HG02588 (cell line): ENCODE measurements at regions not wholly inside any gene's neighbourhood (a gene's known extent, or its start where the extent isn't known, plus 50 kb on each side); places are given as distances from the start of the nearest gene placed in this dataset.
A peak's percentile ranks its signal among the peaks of the same experiment; 100 is the strongest.

Experiments
- ATAC-seq: cut with Tn5 transposase; IDR thresholded peaks from one replicate; pipeline ENCODE4 v1.9.1; 2021; ENCODE audit warnings: mild to moderate bottlenecking, moderate library complexity; ENCODE audit not compliant: unreplicated experiment

DNA sequence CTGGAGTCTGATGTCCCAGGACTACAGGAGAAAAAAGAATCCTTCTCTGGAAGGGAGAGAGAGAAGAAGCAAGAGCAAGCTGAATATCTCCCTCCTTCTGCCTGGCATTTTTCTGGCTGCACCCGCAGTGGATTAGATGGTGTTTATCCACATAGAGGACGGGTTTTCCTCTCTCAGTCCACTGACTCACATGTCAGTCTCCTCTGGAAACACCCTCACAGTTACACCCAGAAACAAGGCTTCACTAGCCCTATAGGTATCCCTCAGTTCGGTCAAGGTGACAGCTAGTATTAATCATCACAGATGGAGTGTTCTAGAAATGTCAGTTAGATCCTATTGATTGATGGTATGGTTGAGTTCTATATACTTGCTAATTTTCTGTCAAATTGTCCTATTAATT, 87.9 kb downstream of the RHOU start:
- ATAC-seq: no peak

DNA sequence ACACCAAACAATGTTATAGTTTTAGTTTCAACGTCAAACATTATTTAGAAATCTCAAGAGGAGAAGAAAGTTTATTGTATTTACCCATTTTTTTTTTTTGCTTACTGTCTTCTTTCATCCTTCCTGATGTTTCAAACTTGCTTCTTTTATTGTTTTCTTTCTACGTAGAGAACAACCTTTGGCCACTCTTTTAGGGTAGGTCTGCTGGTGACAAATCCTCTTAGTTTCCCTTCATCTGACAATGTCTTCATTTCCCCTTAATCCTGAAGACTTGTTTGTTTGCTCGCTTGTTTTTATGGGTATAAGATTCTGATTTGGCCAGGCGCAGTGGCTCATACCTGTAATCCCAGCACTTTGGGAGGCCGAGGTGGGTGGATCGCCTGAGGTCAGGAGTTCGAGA, 89.1 kb downstream of the RHOU start:
- no peak for ATAC-seq

GRCh38 chr1:228825041-228825440, 89.8 kb downstream of the RHOU start:
- ATAC-seq: no peak

GRCh38 chr1:228825840-228826484, 90.7 kb downstream of the RHOU start:
- ATAC-seq: peak; percentile 73

GRCh38 chr1:228827019-228827418, 91.7 kb downstream of the RHOU start:
- no peak for ATAC-seq

- ATAC-seq: no peak
Observed at GRCh38 chr1:228828151-228828550, 92.9 kb downstream of the RHOU start.

- no peak for ATAC-seq
Observed at GRCh38 chr1:228830185-228830953, 95.1 kb downstream of the RHOU start.

DNA sequence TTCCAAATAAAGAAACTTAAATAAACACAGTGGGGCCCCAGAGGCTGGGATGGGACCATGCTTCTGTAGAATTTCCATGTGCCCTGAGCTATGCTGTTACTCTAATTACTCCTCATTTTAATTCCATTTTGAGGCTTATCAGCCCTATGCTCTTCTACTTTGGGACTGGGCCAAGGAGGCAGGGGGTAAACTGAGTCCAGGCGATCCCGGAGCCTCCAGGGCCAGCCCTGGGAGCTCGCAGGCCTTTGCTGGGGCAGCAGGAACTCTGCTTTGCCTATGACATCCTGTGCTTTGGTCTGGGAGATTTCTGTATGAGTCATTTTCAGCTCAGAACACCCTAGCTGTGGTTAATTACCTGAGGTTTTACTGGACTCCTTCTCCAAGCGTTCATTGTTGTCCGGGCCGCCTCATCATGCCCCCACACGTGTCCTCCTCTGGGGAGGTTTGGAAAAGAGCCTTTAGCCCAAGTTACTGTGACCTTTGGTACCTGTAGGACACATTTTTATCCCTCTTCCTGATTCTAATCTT, 95.7 kb downstream of the RHOU start:
- peak; percentile 86 for ATAC-seq

DNA sequence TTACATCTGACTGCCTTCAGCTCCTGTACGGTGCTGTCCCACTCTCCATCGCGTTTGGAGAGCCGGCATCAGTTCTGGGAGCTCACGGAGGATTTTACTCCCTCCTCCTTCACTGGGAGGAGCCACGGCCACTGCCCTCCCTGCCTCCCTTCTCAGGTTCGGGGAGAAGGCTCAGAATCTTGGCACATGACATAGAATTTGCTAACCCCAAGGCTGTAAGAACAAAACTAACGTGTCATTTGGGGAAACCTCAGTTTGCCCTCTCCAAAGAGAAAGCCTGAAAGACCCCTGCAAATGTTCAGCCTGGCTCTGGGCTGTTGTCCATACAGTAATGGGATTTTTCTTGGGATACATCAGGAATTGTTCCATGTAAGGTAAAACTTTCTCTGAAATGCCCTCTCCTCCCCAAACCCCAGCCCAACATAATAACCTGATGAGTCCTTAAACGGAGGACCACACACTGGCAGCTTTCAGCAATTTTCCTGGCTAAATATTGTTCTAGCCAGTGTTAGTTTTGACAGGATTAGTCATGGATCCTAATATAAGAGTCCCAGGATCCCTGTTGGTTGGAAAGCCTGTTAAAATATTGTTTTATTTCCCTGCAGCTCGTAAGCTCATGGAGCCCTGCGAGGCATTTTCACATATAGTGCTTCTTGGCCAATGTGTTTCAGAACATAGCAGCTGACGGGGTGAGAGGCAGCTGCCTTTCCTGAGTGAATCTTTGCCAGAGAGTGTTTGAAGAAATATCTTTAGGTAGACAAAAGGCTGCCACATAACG, 98.8 kb downstream of the RHOU start:
- no peak for ATAC-seq

DNA sequence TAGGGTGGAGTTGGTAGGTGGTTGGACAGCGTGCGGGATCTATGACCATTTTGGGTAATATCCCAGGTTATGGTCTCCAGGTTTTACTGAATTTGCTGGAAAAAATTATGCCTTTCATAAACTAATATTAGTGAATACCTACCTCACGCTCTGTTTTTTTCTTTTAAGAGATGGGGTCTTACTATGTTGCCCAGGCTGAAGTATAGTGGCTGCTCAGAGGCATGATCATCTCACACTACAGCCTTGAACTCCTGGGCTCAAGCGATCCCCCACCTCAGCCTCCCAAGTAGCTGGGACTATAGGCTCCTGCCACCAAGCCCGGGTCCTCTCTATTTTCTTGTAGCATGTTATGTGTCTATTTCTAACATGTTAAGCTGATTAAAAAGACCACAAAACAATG, 100.2 kb downstream of the RHOU start:
- no peak for ATAC-seq

DNA sequence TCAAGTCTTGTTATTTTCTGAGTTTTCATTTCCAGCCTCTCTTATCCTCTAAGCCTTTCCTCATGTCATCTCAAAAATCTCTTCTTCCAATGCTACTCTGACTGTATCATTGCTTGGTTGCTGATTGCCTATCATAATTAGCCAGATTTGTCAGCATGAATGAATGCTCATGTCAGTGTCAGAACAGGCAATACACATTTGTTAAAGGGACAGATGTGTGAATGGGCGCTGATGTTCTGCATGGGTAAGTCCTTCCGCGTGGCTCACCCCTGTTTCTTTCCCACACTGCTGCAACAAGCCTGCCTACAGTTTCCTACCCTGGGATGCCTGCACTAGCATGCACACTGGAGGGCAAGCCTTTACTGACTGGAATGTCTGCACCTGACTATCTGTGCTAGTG, 100.6 kb downstream of the RHOU start:
- no peak for ATAC-seq

GRCh38 chr1:228836427-228836826, 101.1 kb downstream of the RHOU start:
- no peak for ATAC-seq

- no peak for ATAC-seq
Observed at GRCh38 chr1:228837032-228837431, 101.8 kb downstream of the RHOU start.

- ATAC-seq: peak; percentile 75
Observed at GRCh38 chr1:228837817-228838716, 102.8 kb downstream of the RHOU start.

DNA sequence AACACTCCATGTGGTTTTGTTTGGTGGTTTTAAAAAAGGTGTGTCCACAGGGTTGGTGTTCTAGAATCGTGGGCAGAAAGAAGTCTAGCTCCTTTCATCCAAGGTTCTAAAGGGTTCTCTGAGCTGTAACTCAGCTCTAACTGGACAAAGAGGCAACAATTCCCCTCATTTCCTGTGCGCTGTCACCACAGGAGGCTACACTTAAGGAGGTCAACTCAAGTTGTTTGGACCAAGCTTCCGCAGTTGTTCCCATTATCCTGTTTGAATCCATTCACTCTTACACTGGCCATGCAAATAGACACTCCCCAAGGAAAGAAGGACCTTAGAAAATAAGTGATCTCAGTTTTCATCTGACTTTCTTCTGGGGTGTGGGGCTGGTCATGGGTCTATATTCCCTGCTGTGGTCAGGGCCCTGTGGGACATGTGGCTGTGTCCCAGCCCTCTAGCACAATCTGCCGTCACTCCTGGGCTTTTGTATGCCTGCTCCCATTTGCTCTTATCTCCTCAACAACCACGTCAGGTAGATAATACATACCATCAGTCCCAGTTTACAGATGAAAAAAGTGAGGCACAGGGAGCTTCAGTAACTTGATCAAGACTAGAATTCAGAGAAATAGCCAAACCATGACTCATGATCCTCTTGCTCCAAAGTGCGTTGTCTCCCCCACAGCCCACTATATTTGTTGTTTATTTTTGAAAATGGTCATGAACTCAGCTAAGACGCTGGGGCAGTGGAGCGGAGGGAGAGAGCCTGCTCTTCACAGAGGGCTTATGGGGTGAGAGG, 103.6 kb downstream of the RHOU start:
- no peak for ATAC-seq

DNA sequence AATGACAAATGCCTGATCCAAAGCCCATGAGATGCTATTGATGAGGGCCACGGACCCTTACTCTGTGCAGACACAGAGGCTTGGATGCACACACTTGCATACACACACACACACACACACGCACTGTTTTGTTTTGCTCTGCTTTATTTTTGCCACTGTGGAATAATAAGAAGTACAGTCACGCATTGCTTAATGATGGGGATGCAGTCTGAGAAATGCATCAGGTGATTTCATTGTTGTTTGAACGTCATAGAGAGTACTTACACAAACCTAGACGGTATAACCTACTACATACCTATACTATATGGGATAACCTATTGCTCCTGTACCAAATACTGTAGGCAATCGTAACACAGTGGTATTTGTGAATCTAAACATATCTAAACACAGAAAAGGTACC, 104.4 kb downstream of the RHOU start:
- no peak for ATAC-seq

GRCh38 chr1:228841632-228842031, 106.4 kb downstream of the RHOU start:
- ATAC-seq: no peak

- ATAC-seq: peak; percentile 64
Observed at GRCh38 chr1:228842094-228842775, 107.0 kb downstream of the RHOU start.

GRCh38 chr1:228845101-228845500, 109.8 kb downstream of the RHOU start:
- ATAC-seq: no peak
